GM12872 (cell line): ENCODE measurements at regions not wholly inside any gene's neighbourhood (a gene's known extent, or its start where the extent isn't known, plus 50 kb on each side); places are given as distances from the start of the nearest gene placed in this dataset.

Experiments
- TF ChIP-seq, protein P1 (sequence below): IDR thresholded peaks from 3 replicates; pipeline ENCODE4 v1.5.1; 2011; ENCODE audit warnings: low read depth, mild to moderate bottlenecking, low read length, moderate library complexity; ENCODE audit not compliant: insufficient read depth

DNA sequence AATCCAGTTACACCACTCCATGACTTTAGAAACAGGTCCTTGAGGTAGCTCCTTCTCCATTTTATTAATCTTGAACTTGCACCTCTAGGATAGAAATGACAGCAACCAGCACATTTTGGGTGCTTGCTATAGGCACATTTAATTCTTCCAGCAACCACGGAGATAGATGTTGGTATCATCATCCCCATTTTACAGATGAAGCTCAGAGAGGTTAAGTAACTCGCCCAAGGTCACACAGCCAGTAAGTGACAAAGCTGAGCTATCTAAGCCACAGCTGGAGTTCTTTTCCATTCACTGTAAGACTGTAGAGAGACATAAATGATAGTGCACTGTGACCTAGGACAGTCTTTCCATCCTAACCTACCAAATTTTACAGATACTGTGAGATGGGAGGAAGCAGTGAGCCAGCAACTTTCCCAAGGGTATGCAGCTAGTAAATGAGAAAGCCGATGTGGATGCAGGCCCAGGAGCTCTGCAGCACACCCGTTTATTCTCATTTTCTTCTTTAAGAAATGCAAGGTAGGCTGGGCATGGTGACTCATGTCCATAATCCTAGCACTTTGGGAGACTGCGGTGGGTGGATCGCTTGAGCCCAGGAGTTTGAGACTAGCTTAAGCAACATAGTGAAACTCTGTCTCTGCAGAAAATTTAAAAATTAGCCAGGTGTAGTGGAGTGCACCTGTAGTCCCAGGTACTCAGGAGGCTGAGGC lies 103.2 kb downstream of the TBX5 start:
- TF ChIP-seq, protein P1, sequence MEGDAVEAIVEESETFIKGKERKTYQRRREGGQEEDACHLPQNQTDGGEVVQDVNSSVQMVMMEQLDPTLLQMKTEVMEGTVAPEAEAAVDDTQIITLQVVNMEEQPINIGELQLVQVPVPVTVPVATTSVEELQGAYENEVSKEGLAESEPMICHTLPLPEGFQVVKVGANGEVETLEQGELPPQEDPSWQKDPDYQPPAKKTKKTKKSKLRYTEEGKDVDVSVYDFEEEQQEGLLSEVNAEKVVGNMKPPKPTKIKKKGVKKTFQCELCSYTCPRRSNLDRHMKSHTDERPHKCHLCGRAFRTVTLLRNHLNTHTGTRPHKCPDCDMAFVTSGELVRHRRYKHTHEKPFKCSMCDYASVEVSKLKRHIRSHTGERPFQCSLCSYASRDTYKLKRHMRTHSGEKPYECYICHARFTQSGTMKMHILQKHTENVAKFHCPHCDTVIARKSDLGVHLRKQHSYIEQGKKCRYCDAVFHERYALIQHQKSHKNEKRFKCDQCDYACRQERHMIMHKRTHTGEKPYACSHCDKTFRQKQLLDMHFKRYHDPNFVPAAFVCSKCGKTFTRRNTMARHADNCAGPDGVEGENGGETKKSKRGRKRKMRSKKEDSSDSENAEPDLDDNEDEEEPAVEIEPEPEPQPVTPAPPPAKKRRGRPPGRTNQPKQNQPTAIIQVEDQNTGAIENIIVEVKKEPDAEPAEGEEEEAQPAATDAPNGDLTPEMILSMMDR: no peak

DNA sequence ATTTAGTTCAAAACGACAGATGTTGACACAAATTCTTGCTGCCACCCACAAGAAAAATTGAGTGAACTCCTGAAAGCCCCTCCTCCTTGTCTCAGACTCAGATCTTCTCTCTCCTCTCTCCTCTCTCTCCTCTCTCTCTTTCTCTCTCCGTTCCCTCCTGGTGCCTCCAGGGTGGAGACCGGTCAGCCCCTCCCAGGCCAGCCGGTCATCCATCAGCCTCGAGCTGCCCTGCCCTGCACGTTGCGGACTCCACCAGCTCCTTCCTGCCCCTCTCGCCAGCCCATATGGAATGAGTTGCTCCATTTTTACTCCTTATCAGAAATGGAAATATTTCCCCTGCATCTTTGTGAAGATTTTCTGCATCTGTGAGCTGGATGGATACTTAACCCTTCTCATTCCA lies 103.8 kb downstream of the TBX5 start:
- TF ChIP-seq, protein P1: no peak

DNA sequence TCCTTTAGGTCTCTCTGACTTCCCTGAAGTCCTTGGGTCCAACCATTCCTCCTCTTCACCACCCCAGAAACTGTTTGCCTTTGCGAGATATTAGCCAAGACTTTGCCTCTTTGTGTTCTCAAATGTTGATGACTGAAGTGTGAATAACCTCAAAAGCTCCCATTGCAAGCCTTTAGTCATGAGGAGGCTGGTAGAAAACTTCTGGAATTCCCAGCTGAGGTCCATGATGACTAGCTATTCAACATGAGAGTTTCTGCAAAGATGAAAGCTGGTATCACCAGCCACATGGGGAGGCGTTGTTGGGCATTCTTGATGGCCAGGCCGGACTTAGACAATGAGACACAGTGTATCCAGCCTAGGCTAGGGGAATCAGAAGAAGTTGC lies 111.7 kb downstream of the TBX5 start:
- TF ChIP-seq, protein P1: no peak

DNA sequence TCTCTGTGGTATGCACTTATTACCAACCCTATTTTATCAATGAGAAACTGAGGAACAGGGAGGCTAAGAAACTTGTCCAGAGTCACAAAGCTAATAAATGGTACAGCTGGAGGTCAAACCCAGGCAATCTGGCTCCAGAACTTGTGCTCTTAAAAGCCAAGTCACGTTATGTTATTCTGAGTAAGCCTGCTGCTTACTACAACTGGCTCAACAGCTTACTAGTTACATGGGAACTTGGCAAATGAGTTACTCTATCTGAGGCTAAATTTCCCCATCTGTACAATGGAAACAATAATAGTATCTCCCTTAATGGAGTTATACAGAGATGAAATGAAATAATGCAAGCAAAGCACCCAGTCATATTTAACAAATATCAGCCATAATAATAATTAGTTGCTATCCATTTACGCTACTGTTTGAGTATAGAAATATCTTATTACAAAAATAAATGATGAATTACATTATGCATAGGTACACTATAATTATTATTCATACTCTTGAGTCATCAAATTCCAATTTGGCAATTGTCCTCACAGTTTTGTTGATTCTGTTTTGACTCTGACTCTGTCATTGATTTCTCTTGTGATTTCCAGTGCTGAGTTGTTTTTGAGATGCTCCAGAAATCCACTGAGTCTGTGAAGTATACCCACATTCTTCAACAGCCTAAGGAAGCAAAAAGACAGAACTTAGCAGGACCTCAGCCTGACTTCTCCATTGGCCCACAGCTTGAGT lies 112.2 kb downstream of the TBX5 start:
- TF ChIP-seq, protein P1: no peak

DNA sequence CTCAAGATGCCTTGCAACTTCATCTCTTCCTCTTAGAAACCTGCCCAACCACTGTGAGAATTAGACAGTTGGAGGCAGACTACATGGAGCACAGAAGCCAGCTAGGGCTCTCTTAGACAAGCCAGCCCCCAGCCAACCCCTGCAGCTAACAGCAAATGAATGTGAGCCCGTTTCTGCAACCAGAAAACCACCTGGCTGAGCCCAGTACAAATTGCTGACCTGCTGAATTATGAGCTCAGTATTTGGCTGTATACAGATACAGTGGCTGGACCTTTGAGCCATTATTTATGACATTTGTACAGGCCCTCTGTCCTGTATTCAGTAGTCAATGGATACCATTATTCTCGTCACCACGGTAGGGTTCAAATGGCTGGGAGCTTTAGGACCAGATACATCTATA lies 112.9 kb downstream of the TBX5 start:
- TF ChIP-seq, protein P1: no peak

DNA sequence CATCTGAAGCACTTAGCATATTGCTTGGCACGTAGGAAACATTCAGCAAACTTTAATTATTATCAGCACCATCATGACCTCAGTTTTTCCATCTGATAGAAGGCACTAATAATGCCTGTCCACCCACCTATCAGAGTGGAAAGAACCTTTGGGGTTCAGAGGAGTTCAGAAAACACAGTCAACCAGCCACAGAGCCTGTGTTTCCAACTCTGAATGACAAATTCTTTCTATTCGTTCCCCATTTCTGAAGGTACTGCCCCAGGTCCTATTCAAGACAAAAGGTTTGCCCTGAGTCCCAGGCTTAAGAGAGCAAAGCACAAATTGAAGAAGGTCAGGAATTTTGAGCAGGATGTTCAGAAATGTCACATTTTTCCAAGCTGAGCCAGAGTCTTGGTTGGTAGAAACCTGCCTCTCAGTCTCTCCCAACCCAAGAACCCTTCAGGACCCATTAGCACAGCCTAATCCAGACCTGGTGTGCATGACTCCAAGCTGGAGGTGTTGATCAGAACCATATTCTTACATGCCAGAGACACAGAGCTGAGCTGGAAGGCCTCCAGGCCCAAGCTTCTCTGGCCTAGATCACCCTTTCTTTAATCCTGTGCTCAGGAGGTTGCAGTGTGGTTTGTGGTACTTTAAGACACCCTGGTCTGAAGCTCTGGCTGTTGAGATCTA lies 114.4 kb downstream of the TBX5 start:
- TF ChIP-seq, protein P1: no peak

DNA sequence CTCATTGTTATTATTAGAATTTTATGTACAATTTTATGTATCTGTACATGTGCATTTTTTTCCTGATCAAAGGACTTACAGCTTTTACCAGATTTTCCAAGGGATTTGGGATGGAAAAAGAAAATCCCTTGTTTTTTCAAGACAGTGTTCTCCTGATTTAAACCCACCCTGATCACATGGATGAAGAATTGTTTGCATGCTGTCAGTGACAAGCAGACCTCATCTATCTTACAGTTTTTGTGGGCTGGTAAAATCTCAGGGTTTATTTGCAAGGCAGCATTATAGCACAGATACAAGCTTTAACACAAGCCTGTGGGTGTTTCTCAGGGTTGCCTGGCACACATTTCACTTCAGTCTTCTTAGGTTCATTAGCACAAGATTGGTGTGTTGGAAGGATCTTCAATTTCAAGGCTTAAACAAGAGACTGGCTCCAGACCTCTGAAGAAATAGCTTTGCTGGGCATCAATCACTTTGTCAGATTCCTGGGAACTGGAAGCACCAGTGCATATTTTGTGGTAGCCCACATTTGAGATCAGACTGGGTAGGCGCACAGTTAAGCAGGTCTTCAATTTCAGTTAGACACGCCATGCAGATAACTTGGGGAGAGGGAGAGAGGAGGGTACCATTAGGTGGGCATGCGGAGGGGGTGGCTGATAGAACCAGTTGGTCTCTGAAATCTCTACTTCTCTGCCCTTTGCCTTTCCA lies 118.0 kb downstream of the TBX5 start:
- TF ChIP-seq, protein P1: no peak
